GM23338 (cell line): ENCODE measurements at regions not wholly inside any gene's neighbourhood (a gene's known extent, or its start where the extent isn't known, plus 50 kb on each side); places are given as distances from the start of the nearest gene placed in this dataset.

Experiments
- CREB1 ChIP-seq: fragments of 250-450 bp; sonication (Bioruptor Pico); IDR thresholded peaks from 2 replicates; pipeline ENCODE4 v1.5.0; 2020; ENCODE audit warnings: low read depth, mild to moderate bottlenecking, moderate library complexity
- EZH2 ChIP-seq: fragments of 200-600 bp; sonication (generic); IDR thresholded peaks from one replicate; pipeline ENCODE4 v1.8.0; 2017; ENCODE audit warnings: antibody characterized with exemption, mild to moderate bottlenecking, low read depth; ENCODE audit not compliant: unreplicated experiment
- EZH2phosphoT487 ChIP-seq: fragments of 200-600 bp; sonication (generic); IDR thresholded peaks from one replicate; pipeline ENCODE4 v1.8.1; 2018; ENCODE audit warnings: antibody characterized with exemption; ENCODE audit not compliant: unreplicated experiment
- JUNB ChIP-seq: IDR thresholded peaks from one replicate; pipeline ENCODE4 v1.6.1; 2016; ENCODE audit warnings: antibody characterized with exemption; ENCODE audit not compliant: unreplicated experiment
- NANOG ChIP-seq: IDR thresholded peaks from 2 replicates; pipeline ENCODE4 v1.6.1; 2016; ENCODE audit warnings: antibody characterized with exemption, borderline replicate concordance
- POLR2AphosphoS5 ChIP-seq: IDR thresholded peaks from 2 replicates; pipeline ENCODE4 v1.6.1; 2016; ENCODE audit warnings: antibody characterized with exemption, low read depth
- STAT1 ChIP-seq: IDR thresholded peaks from one replicate; pipeline ENCODE4 v1.6.1; 2016; ENCODE audit warnings: antibody characterized with exemption; ENCODE audit not compliant: unreplicated experiment
- ZNF114 ChIP-seq: fragments of 250-450 bp; sonication (Bioruptor Pico); IDR thresholded peaks from 2 replicates; pipeline ENCODE4 v1.5.0; 2020; ENCODE audit warnings: mild to moderate bottlenecking, moderate library complexity
- ZNF331 ChIP-seq: fragments of 250-450 bp; sonication (Bioruptor Pico); IDR thresholded peaks from 2 replicates; pipeline ENCODE4 v1.5.0; 2020; ENCODE audit warnings: low read depth, mild to moderate bottlenecking, moderate library complexity
- TF ChIP-seq, protein P1 (sequence below), 2 experiments: fragments of 200-600 bp in 1 of 2; sonication (generic) in 1 of 2; conservative IDR thresholded peaks; 2 replicates each; pipeline versions ENCODE4 v1.5.1 to v1.6.1; 2016 to 2017; ENCODE audit warnings: antibody characterized with exemption in 2 of 2, low read depth in 2 of 2, mild to moderate bottlenecking in 2 of 2, moderate library complexity in 1 of 2
- TF ChIP-seq, protein P2 (sequence below): IDR thresholded peaks from one replicate; pipeline ENCODE4 v1.6.1; 2018; ENCODE audit warnings: antibody characterized with exemption; ENCODE audit not compliant: unreplicated experiment

DNA sequence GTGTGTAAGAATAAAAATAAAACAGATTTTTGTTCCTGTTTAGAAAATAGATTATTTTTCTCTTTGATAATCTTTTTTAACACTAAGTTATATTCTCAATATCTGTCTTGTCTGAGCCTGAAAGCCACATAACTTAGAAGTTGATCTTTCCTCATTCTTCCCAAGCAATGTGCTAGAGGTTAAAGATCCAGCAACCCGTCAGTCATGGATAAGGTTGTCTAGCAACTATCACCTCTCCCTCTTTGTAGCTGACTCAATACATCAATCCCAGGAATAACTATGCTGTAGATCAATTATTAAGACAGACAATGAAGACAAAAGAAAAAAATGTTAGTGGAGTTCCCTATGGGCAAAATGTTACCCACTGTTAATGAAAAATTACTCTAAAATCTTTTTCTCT is 813.1 kb upstream of the CCDC179 start:
- TF ChIP-seq, protein P1, sequence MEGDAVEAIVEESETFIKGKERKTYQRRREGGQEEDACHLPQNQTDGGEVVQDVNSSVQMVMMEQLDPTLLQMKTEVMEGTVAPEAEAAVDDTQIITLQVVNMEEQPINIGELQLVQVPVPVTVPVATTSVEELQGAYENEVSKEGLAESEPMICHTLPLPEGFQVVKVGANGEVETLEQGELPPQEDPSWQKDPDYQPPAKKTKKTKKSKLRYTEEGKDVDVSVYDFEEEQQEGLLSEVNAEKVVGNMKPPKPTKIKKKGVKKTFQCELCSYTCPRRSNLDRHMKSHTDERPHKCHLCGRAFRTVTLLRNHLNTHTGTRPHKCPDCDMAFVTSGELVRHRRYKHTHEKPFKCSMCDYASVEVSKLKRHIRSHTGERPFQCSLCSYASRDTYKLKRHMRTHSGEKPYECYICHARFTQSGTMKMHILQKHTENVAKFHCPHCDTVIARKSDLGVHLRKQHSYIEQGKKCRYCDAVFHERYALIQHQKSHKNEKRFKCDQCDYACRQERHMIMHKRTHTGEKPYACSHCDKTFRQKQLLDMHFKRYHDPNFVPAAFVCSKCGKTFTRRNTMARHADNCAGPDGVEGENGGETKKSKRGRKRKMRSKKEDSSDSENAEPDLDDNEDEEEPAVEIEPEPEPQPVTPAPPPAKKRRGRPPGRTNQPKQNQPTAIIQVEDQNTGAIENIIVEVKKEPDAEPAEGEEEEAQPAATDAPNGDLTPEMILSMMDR (conservative IDR thresholded peaks at IDR 0.05; ENCODE audit: low read depth in 2 of 2), result no peak
- TF ChIP-seq POLR2AphosphoS5 (no peak), STAT1 (no peak), EZH2 (no peak), CREB1 (CRISPR knock-in tag) (no peak), EZH2phosphoT487 (no peak), ZNF114 (CRISPR knock-in tag) (no peak), NANOG (no peak), JUNB (no peak), ZNF331 (CRISPR knock-in tag) (no peak)
- TF ChIP-seq, protein P2, sequence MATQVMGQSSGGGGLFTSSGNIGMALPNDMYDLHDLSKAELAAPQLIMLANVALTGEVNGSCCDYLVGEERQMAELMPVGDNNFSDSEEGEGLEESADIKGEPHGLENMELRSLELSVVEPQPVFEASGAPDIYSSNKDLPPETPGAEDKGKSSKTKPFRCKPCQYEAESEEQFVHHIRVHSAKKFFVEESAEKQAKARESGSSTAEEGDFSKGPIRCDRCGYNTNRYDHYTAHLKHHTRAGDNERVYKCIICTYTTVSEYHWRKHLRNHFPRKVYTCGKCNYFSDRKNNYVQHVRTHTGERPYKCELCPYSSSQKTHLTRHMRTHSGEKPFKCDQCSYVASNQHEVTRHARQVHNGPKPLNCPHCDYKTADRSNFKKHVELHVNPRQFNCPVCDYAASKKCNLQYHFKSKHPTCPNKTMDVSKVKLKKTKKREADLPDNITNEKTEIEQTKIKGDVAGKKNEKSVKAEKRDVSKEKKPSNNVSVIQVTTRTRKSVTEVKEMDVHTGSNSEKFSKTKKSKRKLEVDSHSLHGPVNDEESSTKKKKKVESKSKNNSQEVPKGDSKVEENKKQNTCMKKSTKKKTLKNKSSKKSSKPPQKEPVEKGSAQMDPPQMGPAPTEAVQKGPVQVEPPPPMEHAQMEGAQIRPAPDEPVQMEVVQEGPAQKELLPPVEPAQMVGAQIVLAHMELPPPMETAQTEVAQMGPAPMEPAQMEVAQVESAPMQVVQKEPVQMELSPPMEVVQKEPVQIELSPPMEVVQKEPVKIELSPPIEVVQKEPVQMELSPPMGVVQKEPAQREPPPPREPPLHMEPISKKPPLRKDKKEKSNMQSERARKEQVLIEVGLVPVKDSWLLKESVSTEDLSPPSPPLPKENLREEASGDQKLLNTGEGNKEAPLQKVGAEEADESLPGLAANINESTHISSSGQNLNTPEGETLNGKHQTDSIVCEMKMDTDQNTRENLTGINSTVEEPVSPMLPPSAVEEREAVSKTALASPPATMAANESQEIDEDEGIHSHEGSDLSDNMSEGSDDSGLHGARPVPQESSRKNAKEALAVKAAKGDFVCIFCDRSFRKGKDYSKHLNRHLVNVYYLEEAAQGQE, result no peak
